MCF 10A (cell line): ENCODE measurements at regions not wholly inside any gene's neighbourhood (a gene's known extent, or its start where the extent isn't known, plus 50 kb on each side); places are given as distances from the start of the nearest gene placed in this dataset.

Source experiments
- BruUV-seq: library from RNA; stranded (reverse); fragments of 400-500 nt; replicated peaks from 2 replicates; lab custom pipeline; 2021; lab: Mats Ljungman, UMichigan
- CTCF ChIA-PET: fragments of 300-600 bp; sonication (Branson Sonifier 250); formaldehyde crosslinking; extraction: SDS; loops from one replicate; lab custom pipeline; 2021; ENCODE audit warnings: antibody characterized with exemption, inconsistent platforms; lab: Yijun Ruan, JAX
- POLR2A ChIA-PET: fragments of 300-600, 350-650 bp; sonication (Branson Sonifier 250); formaldehyde crosslinking; extraction: SDS; loops from one replicate; lab custom pipeline; 2020; ENCODE audit warnings: antibody characterized with exemption, inconsistent platforms; lab: Yijun Ruan, JAX
- DNase-seq: peaks from one replicate; pipeline ENCODE4 v3.0.0-alpha.2; 2018; ENCODE audit not compliant: unreplicated experiment
- H3K27ac Mint-ChIP-seq: one replicate; pipeline ENCODE4 v1.8.0; 2022; ENCODE audit warnings: mild to moderate bottlenecking, low read depth, mixed read lengths; ENCODE audit not compliant: unreplicated experiment
- H3K27me3 Mint-ChIP-seq: one replicate; pipeline ENCODE4 v1.8.0; 2022; ENCODE audit warnings: mixed read lengths; ENCODE audit not compliant: insufficient read depth, unreplicated experiment
- H3K36me3 Mint-ChIP-seq: one replicate; pipeline ENCODE4 v1.8.0; 2022; ENCODE audit warnings: mild to moderate bottlenecking, moderate library complexity, mixed read lengths; ENCODE audit not compliant: insufficient read depth, unreplicated experiment
- H3K4me1 Mint-ChIP-seq: one replicate; pipeline ENCODE4 v1.8.0; 2022; ENCODE audit warnings: mixed read lengths; ENCODE audit not compliant: insufficient read depth, unreplicated experiment
- H3K4me3 Mint-ChIP-seq: one replicate; pipeline ENCODE4 v1.8.0; 2022; ENCODE audit warnings: mild to moderate bottlenecking, moderate library complexity, mixed read lengths; ENCODE audit not compliant: unreplicated experiment
- H3K9me3 Mint-ChIP-seq: one replicate; pipeline ENCODE4 v1.8.0; 2022; ENCODE audit warnings: mixed read lengths; ENCODE audit not compliant: unreplicated experiment
- CTCF ChIP-seq: fragments of 200-600 bp; IDR thresholded peaks from one replicate; pipeline ENCODE4 v1.8.0; 2022; ENCODE audit warnings: antibody characterized with exemption, mild to moderate bottlenecking; ENCODE audit not compliant: unreplicated experiment
- intact Hi-C: fragments of 100-400 bp; cut with micrococcal nuclease; formaldehyde crosslinking; loops from 2 replicates; pipeline ENCODE4 v1.14.1; 2022

- H3K36me3 Mint-ChIP-seq, result no peaks in the 10 kb centered on the region
- CTCF ChIA-PET, result interaction anchor here (0.6 kb wide), 2 partner anchors 15 to 774 kb away, joined by 3 read pairs; no protein-coding TSS in a partner anchor
- POLR2A ChIA-PET, result no interaction called here
- no peak overlapping the region for H3K27ac Mint-ChIP-seq
- DNase-seq, result no peak
- H3K9me3 Mint-ChIP-seq, result no peaks in the 10 kb centered on the region
- intact Hi-C loops, result no loop called here
- H3K4me1 Mint-ChIP-seq, result no peaks in the 10 kb centered on the region
- no peak for TF ChIP-seq CTCF
- BruUV-seq, result no TSS peak
- no peak overlapping the region for H3K4me3 Mint-ChIP-seq
- peaks cover 25% of the 10 kb centered on the region for H3K27me3 Mint-ChIP-seq
Measured at GRCh38 chr2:34848132-34848531, 1249.0 kb upstream of the FAM98A start.

- ChIA-PET CTCF (no interaction called here), POLR2A (no interaction called here)
- intact Hi-C loops, result no loop called here
- no peak overlapping the region for H3K4me3 Mint-ChIP-seq
- no peaks in the 10 kb centered on the region for H3K4me1 Mint-ChIP-seq
- H3K27ac Mint-ChIP-seq, result no peak overlapping the region
- DNase-seq, result no peak
- H3K27me3 Mint-ChIP-seq, result peaks cover 13% of the 10 kb centered on the region
- no peak for TF ChIP-seq CTCF
- H3K36me3 Mint-ChIP-seq, result no peaks in the 10 kb centered on the region
- peaks cover 3% of the 10 kb centered on the region for H3K9me3 Mint-ChIP-seq
- BruUV-seq, result no TSS peak
Measured at GRCh38 chr2:34844629-34845028, 1245.5 kb upstream of the FAM98A start.

GRCh38 chr2:34838408-34838807 is 1239.3 kb upstream of the FAM98A start:
- peaks cover 10% of the 10 kb centered on the region for H3K27me3 Mint-ChIP-seq
- no peak overlapping the region for H3K4me3 Mint-ChIP-seq
- intact Hi-C loops, result no loop called here
- CTCF ChIA-PET, result no interaction called here
- no TSS peak for BruUV-seq
- peaks cover 21% of the 10 kb centered on the region for H3K9me3 Mint-ChIP-seq
- POLR2A ChIA-PET, result no interaction called here
- no peak for DNase-seq
- TF ChIP-seq CTCF, result no peak
- H3K36me3 Mint-ChIP-seq, result no peaks in the 10 kb centered on the region
- no peaks in the 10 kb centered on the region for H3K4me1 Mint-ChIP-seq
- no peak overlapping the region for H3K27ac Mint-ChIP-seq

- H3K36me3 Mint-ChIP-seq, result no peaks in the 10 kb centered on the region
- CTCF ChIA-PET, result no interaction called here
Measured at GRCh38 chr2:34836361-34836760, 1237.3 kb upstream of the FAM98A start.

More at GRCh38 chr2:34836361-34836760, 1237.3 kb upstream of the FAM98A start:
- intact Hi-C loops, result no loop called here
- H3K27me3 Mint-ChIP-seq, result peaks cover 13% of the 10 kb centered on the region
- no peak overlapping the region for H3K4me3 Mint-ChIP-seq
- no peaks in the 10 kb centered on the region for H3K4me1 Mint-ChIP-seq
- peaks cover 21% of the 10 kb centered on the region for H3K9me3 Mint-ChIP-seq
- no peak for DNase-seq
- POLR2A ChIA-PET, result no interaction called here
- BruUV-seq, result no TSS peak
- TF ChIP-seq CTCF, result no peak
- no peak overlapping the region for H3K27ac Mint-ChIP-seq
